H9 (cell line): ENCODE measurements at regions not wholly inside any gene's neighbourhood (a gene's known extent, or its start where the extent isn't known, plus 50 kb on each side); places are given as distances from the start of the nearest gene placed in this dataset.

Experiments
- DNase-seq: peaks from one replicate; pipeline ENCODE4 v3.0.0-alpha.2; 2017
- H2AFZ ChIP-seq: one replicate; pipeline ENCODE4 v1.6.1; 2013; ENCODE audit warnings: mild to moderate bottlenecking, low read length, control low read depth, moderate library complexity
- H2AK5ac ChIP-seq: 2 replicates; pipeline ENCODE4 v1.6.1; 2013; ENCODE audit warnings: low read length, control low read depth, mixed read lengths; ENCODE audit not compliant: insufficient read length
- H2BK120ac ChIP-seq: one replicate; pipeline ENCODE4 v1.6.1; 2013; ENCODE audit warnings: low read depth, mild to moderate bottlenecking, low read length, control low read depth, inconsistent platforms; ENCODE audit not compliant: poor library complexity, severe bottlenecking
- H2BK12ac ChIP-seq: 2 replicates; pipeline ENCODE4 v1.6.1; 2013; ENCODE audit warnings: low read length, control low read depth, mixed read lengths, low read depth; ENCODE audit not compliant: insufficient read length
- H2BK15ac ChIP-seq: 2 replicates; pipeline ENCODE4 v1.6.1; 2013; ENCODE audit warnings: low read depth, low read length, control low read depth
- H2BK20ac ChIP-seq: one replicate; pipeline ENCODE4 v1.6.1; 2013; ENCODE audit warnings: low read depth, mild to moderate bottlenecking, low read length, control low read depth, inconsistent platforms; ENCODE audit not compliant: poor library complexity, severe bottlenecking
- H2BK5ac ChIP-seq: 2 replicates; pipeline ENCODE4 v1.6.1; 2013; ENCODE audit warnings: low read length, control low read depth, mixed read lengths; ENCODE audit not compliant: insufficient read length
- H3K14ac ChIP-seq: 2 replicates; pipeline ENCODE4 v1.6.1; 2013; ENCODE audit warnings: low read length, control low read depth; ENCODE audit not compliant: insufficient read depth
- H3K18ac ChIP-seq: 2 replicates; pipeline ENCODE4 v1.6.1; 2013; ENCODE audit warnings: low read depth, mild to moderate bottlenecking, mixed read lengths, low read length, control low read depth; ENCODE audit not compliant: insufficient read length
- H3K23ac ChIP-seq: 2 replicates; pipeline ENCODE4 v1.6.1; 2013; ENCODE audit warnings: low read length, control low read depth, mixed read lengths, low read depth; ENCODE audit not compliant: insufficient read length
- H3K23me2 ChIP-seq: 2 replicates; pipeline ENCODE4 v1.6.1; 2013; ENCODE audit warnings: low read depth, mild to moderate bottlenecking, mixed read lengths, low read length, control low read depth; ENCODE audit not compliant: insufficient read length, poor library complexity, severe bottlenecking
- H3K27ac ChIP-seq: 2 replicates; pipeline ENCODE4 v1.5.1; 2013; ENCODE audit warnings: low read length, control low read depth, mixed read lengths, low read depth; ENCODE audit not compliant: insufficient read length
- H3K27me3 ChIP-seq: 2 replicates; pipeline ENCODE4 v1.6.1; 2013; ENCODE audit warnings: low read length, control low read depth, inconsistent platforms; ENCODE audit not compliant: insufficient read depth
- H3K4ac ChIP-seq: 2 replicates; pipeline ENCODE4 v1.6.1; 2013; ENCODE audit warnings: low read depth, mild to moderate bottlenecking, control low read depth, inconsistent platforms, low read length, moderate library complexity
- H3K4me1 ChIP-seq: 2 replicates; pipeline ENCODE4 v1.6.1; 2013; ENCODE audit warnings: low read length, control low read depth, inconsistent platforms; ENCODE audit not compliant: insufficient read depth
- H3K4me2 ChIP-seq: 2 replicates; pipeline ENCODE4 v1.6.1; 2013; ENCODE audit warnings: low read length, control low read depth, mixed read lengths; ENCODE audit not compliant: insufficient read length, insufficient read depth
- H3K56ac ChIP-seq: 2 replicates; pipeline ENCODE4 v1.6.1; 2013; ENCODE audit warnings: low read depth, mild to moderate bottlenecking, mixed read lengths, low read length, control low read depth; ENCODE audit not compliant: insufficient read length
- H3K79me1 ChIP-seq: 2 replicates; pipeline ENCODE4 v1.6.1; 2013; ENCODE audit warnings: low read depth, mild to moderate bottlenecking, moderate library complexity, low read length, control low read depth, inconsistent platforms; ENCODE audit not compliant: insufficient read depth, poor library complexity, severe bottlenecking
- H3K79me2 ChIP-seq: 2 replicates; pipeline ENCODE4 v1.6.1; 2013; ENCODE audit warnings: low read length, control low read depth, inconsistent platforms; ENCODE audit not compliant: insufficient read depth
- H3K9ac ChIP-seq: 2 replicates; pipeline ENCODE4 v1.6.1; 2013; ENCODE audit warnings: low read length, control low read depth, mixed read lengths; ENCODE audit not compliant: insufficient read length; ENCODE audit errors: extremely low read depth
- H3K9me3 ChIP-seq: one replicate; pipeline ENCODE4 v1.6.1; 2013; ENCODE audit warnings: low read depth, low read length, inconsistent platforms; ENCODE audit not compliant: control insufficient read depth
- H3T11ph ChIP-seq: one replicate; pipeline ENCODE4 v1.6.1; 2013; ENCODE audit warnings: mild to moderate bottlenecking, low read length, control low read depth, inconsistent platforms
- H4K20me1 ChIP-seq: one replicate; pipeline ENCODE4 v1.6.1; 2013; ENCODE audit not compliant: control insufficient read depth, insufficient read length, insufficient read depth
- H4K5ac ChIP-seq: 2 replicates; pipeline ENCODE4 v1.6.1; 2013; ENCODE audit warnings: low read depth, mild to moderate bottlenecking, mixed read lengths, low read length, control low read depth; ENCODE audit not compliant: insufficient read length
- H4K8ac ChIP-seq: replicated peaks from 2 replicates; pipeline ENCODE4 v1.6.1; 2013; ENCODE audit warnings: low read length, control low read depth, mixed read lengths, low read depth; ENCODE audit not compliant: insufficient read length
- H4K91ac ChIP-seq: 2 replicates; pipeline ENCODE4 v1.6.1; 2013; ENCODE audit warnings: low read depth, mild to moderate bottlenecking, moderate library complexity, mixed read lengths, low read length, control low read depth; ENCODE audit not compliant: insufficient read length
- H3K27ac Mint-ChIP-seq, 3 experiments: 2 replicates in 2 of 3; 3 replicates in 1 of 3; pipeline ENCODE4 v1.8.0; 2020 to 2021; ENCODE audit warnings: mixed read lengths in 3 of 3, mild to moderate bottlenecking in 1 of 3, moderate library complexity in 1 of 3
- H3K27me3 Mint-ChIP-seq: 2 replicates; pipeline ENCODE4 v1.8.0; 2021; ENCODE audit warnings: low read depth, mild to moderate bottlenecking, moderate library complexity, mixed read lengths
- H3K36me3 Mint-ChIP-seq, 3 experiments: 2 replicates in 2 of 3; 3 replicates in 1 of 3; pipeline ENCODE4 v1.8.0; 2020 to 2021; ENCODE audit warnings: low read depth in 3 of 3, mixed read lengths in 3 of 3; ENCODE audit not compliant: insufficient read depth in 1 of 3
- H3K4me1 Mint-ChIP-seq, 2 experiments: 2 replicates each; pipeline ENCODE4 v1.8.0; 2020; ENCODE audit warnings: mixed read lengths in 2 of 2
- H3K4me3 Mint-ChIP-seq, 2 experiments: 2 replicates in 1 of 2; 3 replicates in 1 of 2; pipeline ENCODE4 v1.8.0; 2020 to 2021; ENCODE audit warnings: mild to moderate bottlenecking in 2 of 2, mixed read lengths in 2 of 2, moderate library complexity in 1 of 2
- H3K9me3 Mint-ChIP-seq, 2 experiments: 2 replicates in 1 of 2; 3 replicates in 1 of 2; pipeline ENCODE4 v1.8.0; 2020; ENCODE audit warnings: mild to moderate bottlenecking in 2 of 2, mixed read lengths in 2 of 2, moderate library complexity in 1 of 2
- CTCF ChIP-seq: fragments of 200-600 bp; sonication (generic); conservative IDR thresholded peaks from 3 replicates; pipeline ENCODE4 v1.8.0; 2021; ENCODE audit warnings: antibody characterized with exemption, mild to moderate bottlenecking

GRCh38 chr3:118473343-118473742, 561.3 kb downstream of the IGSF11 start:
- peaks cover 2% of the 10 kb centered on the region for H3K4me1 ChIP-seq
- H3K9ac ChIP-seq: no peak overlapping the region
- no peak overlapping the region for H2AFZ ChIP-seq
- H4K8ac ChIP-seq: no peak overlapping the region
- H2BK15ac ChIP-seq: no peak overlapping the region
- H3K27ac ChIP-seq: no peak overlapping the region
- H2BK5ac ChIP-seq: no peak overlapping the region
- H3K79me2 ChIP-seq: no peaks in the 10 kb centered on the region
- no peak overlapping the region for H3K18ac ChIP-seq
- H2BK12ac ChIP-seq: no peak overlapping the region
- H3K79me1 ChIP-seq: no peaks in the 10 kb centered on the region
- no peak overlapping the region for H3K23ac ChIP-seq
- H3K4ac ChIP-seq: no peak overlapping the region
- H3K36me3 Mint-ChIP-seq: no peaks in the 10 kb centered on the region; a peak in 1 of 7 replicates
- no peaks in the 10 kb centered on the region; a peak in 1 of 5 replicates for H3K9me3 Mint-ChIP-seq
- H4K91ac ChIP-seq: no peak overlapping the region
- H3K4me2 ChIP-seq: no peak overlapping the region
- no peak overlapping the region for H3K14ac ChIP-seq
- no peak for TF ChIP-seq CTCF
- H3K27me3 Mint-ChIP-seq: no peaks in the 10 kb centered on the region
- no peak overlapping the region for H3K4me3 Mint-ChIP-seq
- no peaks in the 10 kb centered on the region for H3K23me2 ChIP-seq
- H3K4me1 Mint-ChIP-seq: peaks cover 2 to 13% of the 10 kb centered on the region in 2 experiments; a peak in 3 of 4 replicates
- no peaks in the 10 kb centered on the region for H4K20me1 ChIP-seq
- H3K56ac ChIP-seq: no peak overlapping the region
- H3T11ph ChIP-seq: no peak overlapping the region
- no peak overlapping the region for H3K27ac Mint-ChIP-seq
- H4K5ac ChIP-seq: no peak overlapping the region
- H2BK120ac ChIP-seq: no peak overlapping the region
- H3K9me3 ChIP-seq: no peaks in the 10 kb centered on the region
- no peak overlapping the region for H2BK20ac ChIP-seq
- H2AK5ac ChIP-seq: no peak overlapping the region
- DNase-seq: no peak
- H3K27me3 ChIP-seq: no peaks in the 10 kb centered on the region
